RWPE2 (cell line): ENCODE measurements at regions not wholly inside any gene's neighbourhood (a gene's known extent, or its start where the extent isn't known, plus 50 kb on each side); places are given as distances from the start of the nearest gene placed in this dataset.
A peak's percentile ranks its signal among the peaks of the same experiment; 100 is the strongest.
"Not testable (repeated sequence)": the region's sequence is repeated elsewhere in the genome, so short reads cannot be mapped to it uniquely, and the experiment has no call there.

Experiments used
- ATAC-seq: fragments of 200-7000 bp; cut with Tn5 transposase; 3 replicates; pipeline ENCODE4 v1.9.1; 2021; ENCODE audit warnings: low read depth
- DNase-seq: peaks from one replicate; pipeline ENCODE4 v3.0.0-alpha.2; 2020; ENCODE audit warnings: low spot score
- H3K27ac ChIP-seq: fragments of 450-650 bp; 2 replicates; pipeline ENCODE4 v1.5.1; 2017; ENCODE audit warnings: mild to moderate bottlenecking; ENCODE audit not compliant: poor library complexity, severe bottlenecking
- H3K27me3 ChIP-seq: fragments of 250-450 bp; sonication (Bioruptor Pico); 2 replicates; pipeline ENCODE4 v1.5.1; 2021; ENCODE audit warnings: mild to moderate bottlenecking, moderate library complexity; ENCODE audit not compliant: insufficient read depth, poor library complexity, severe bottlenecking
- H3K36me3 ChIP-seq: fragments of 250-450 bp; sonication (Bioruptor Pico); 2 replicates; pipeline ENCODE4 v1.5.1; 2020; ENCODE audit warnings: low read depth, mild to moderate bottlenecking, moderate library complexity
- H3K4me1 ChIP-seq: fragments of 250-450 bp; sonication (Bioruptor Pico); 2 replicates; pipeline ENCODE4 v1.5.1; 2021; ENCODE audit warnings: mild to moderate bottlenecking, moderate library complexity; ENCODE audit not compliant: insufficient read depth, poor library complexity, severe bottlenecking
- H3K4me3 ChIP-seq: fragments of 250-450 bp; sonication (Bioruptor Pico); 2 replicates; pipeline ENCODE4 v1.5.1; 2021; ENCODE audit warnings: mild to moderate bottlenecking, moderate library complexity; ENCODE audit not compliant: severe bottlenecking
- H3K9me3 ChIP-seq: fragments of 250-450 bp; sonication (Bioruptor Pico); 2 replicates; pipeline ENCODE4 v1.5.1; 2021; ENCODE audit warnings: mild to moderate bottlenecking, moderate library complexity; ENCODE audit not compliant: severe bottlenecking
- CTCF ChIP-seq: fragments of 450-650 bp; IDR thresholded peaks from one replicate; pipeline ENCODE4 v1.5.1; 2017; ENCODE audit warnings: mild to moderate bottlenecking, moderate library complexity; ENCODE audit not compliant: poor library complexity, severe bottlenecking

- Histone ChIP-seq H3K4me1 (no peaks in the 10 kb centered on the region), H3K27me3 (no peaks in the 10 kb centered on the region), H3K27ac (no peak overlapping the region), H3K4me3 (no peak overlapping the region), H3K36me3 (no peaks in the 10 kb centered on the region), H3K9me3 (no peaks in the 10 kb centered on the region)
- TF ChIP-seq CTCF = no peak
- ATAC-seq (no peak), DNase-seq (no peak)
Measured at GRCh38 chr6:11890849-11891248, 112.2 kb upstream of the ADTRP start.

- Histone ChIP-seq H3K27ac (no peak overlapping the region), H3K4me1 (no peaks in the 10 kb centered on the region), H3K36me3 (no peaks in the 10 kb centered on the region), H3K27me3 (no peaks in the 10 kb centered on the region), H3K9me3 (no peaks in the 10 kb centered on the region), H3K4me3 (no peak overlapping the region)
- no peak for DNase-seq
- no peak for TF ChIP-seq CTCF
- ATAC-seq = no peak
Measured at GRCh38 chr6:11890209-11890608, 111.6 kb upstream of the ADTRP start.

GRCh38 chr6:11889572-11889971, 111.0 kb upstream of the ADTRP start:
- H3K9me3 ChIP-seq = no peaks in the 10 kb centered on the region
- TF ChIP-seq CTCF = no peak
- H3K27ac ChIP-seq = no peak overlapping the region
- no peak for DNase-seq
- no peaks in the 10 kb centered on the region for H3K36me3 ChIP-seq
- no peaks in the 10 kb centered on the region for H3K4me1 ChIP-seq
- H3K27me3 ChIP-seq = no peaks in the 10 kb centered on the region
- 0 out of 3 replicates have a peak, but pooled peaks have one; percentile 38 for ATAC-seq
- H3K4me3 ChIP-seq = no peak overlapping the region

- Histone ChIP-seq H3K36me3 (no peaks in the 10 kb centered on the region), H3K27ac (no peak overlapping the region), H3K4me1 (no peaks in the 10 kb centered on the region), H3K4me3 (no peak overlapping the region), H3K27me3 (no peaks in the 10 kb centered on the region), H3K9me3 (no peaks in the 10 kb centered on the region)
- no peak for TF ChIP-seq CTCF
- ATAC-seq = no peak
- DNase-seq = no peak
Measured at GRCh38 chr6:11888727-11889126, 110.1 kb upstream of the ADTRP start.

- H3K27ac ChIP-seq = no peak overlapping the region
- H3K27me3 ChIP-seq = no peaks in the 10 kb centered on the region
- H3K4me1 ChIP-seq = no peaks in the 10 kb centered on the region
- H3K4me3 ChIP-seq = no peak overlapping the region
- no peaks in the 10 kb centered on the region for H3K9me3 ChIP-seq
- H3K36me3 ChIP-seq = no peaks in the 10 kb centered on the region
- ATAC-seq = no peak
- TF ChIP-seq CTCF = no peak
- DNase-seq = no peak
Measured at GRCh38 chr6:11885159-11885558, 106.6 kb upstream of the ADTRP start.

GRCh38 chr6:11883471-11883870, 104.9 kb upstream of the ADTRP start:
- H3K4me3 ChIP-seq, H3K36me3 ChIP-seq, H3K27ac ChIP-seq, H3K9me3 ChIP-seq, H3K4me1 ChIP-seq, H3K27me3 ChIP-seq, ATAC-seq, DNase-seq: not testable (repeated sequence)

- not testable (repeated sequence) for H3K9me3 ChIP-seq, H3K27ac ChIP-seq, H3K27me3 ChIP-seq, DNase-seq, H3K4me3 ChIP-seq, H3K36me3 ChIP-seq, ATAC-seq, H3K4me1 ChIP-seq
Measured at GRCh38 chr6:11880156-11880555, 101.6 kb upstream of the ADTRP start.
